GM12891 (cell line): ENCODE measurements at regions not wholly inside any gene's neighbourhood (a gene's known extent, or its start where the extent isn't known, plus 50 kb on each side); places are given as distances from the start of the nearest gene placed in this dataset.
"Not testable (repeated sequence)": the region's sequence is repeated elsewhere in the genome, so short reads cannot be mapped to it uniquely, and the experiment has no call there.

ENCODE experiments used
- DNase-seq: peaks from one replicate; pipeline ENCODE4 v3.0.0; 2011; ENCODE audit warnings: low spot score; ENCODE audit not compliant: insufficient read length
- FAIRE-seq: peaks from 2 replicates; lab custom pipeline; 2011; peaks lifted over from hg19 to GRCh38; lab: Jason Lieb, UNC
- PAX5 ChIP-seq: IDR thresholded peaks from 2 replicates; pipeline ENCODE4 v1.6.1; 2011; ENCODE audit warnings: low read length, moderate library complexity, mild to moderate bottlenecking; ENCODE audit not compliant: insufficient read depth, severe bottlenecking
- POLR2A ChIP-seq: IDR thresholded peaks from 2 replicates; pipeline ENCODE4 v1.6.1; 2011; ENCODE audit warnings: low read depth, low read length, control low read depth
- POLR2AphosphoS5 ChIP-seq: IDR thresholded peaks from 2 replicates; pipeline ENCODE4 v1.6.1; 2011; ENCODE audit warnings: low read depth, low read length, control low read depth
- POU2F2 ChIP-seq: IDR thresholded peaks from 2 replicates; pipeline ENCODE4 v1.6.1; 2011; ENCODE audit warnings: low read depth, mild to moderate bottlenecking, control low read depth, low read length, moderate library complexity
- SPI1 ChIP-seq: IDR thresholded peaks from 2 replicates; pipeline ENCODE4 v1.6.1; 2011; ENCODE audit warnings: low read depth, low read length, control low read depth
- TAF1 ChIP-seq: IDR thresholded peaks from 2 replicates; pipeline ENCODE4 v1.6.1; 2011; ENCODE audit warnings: low read depth, low read length, control low read depth

- TF ChIP-seq SPI1 (no peak), POU2F2 (no peak), POLR2AphosphoS5 (no peak), POLR2A (no peak), PAX5 (no peak), TAF1 (no peak)
- DNase-seq: no peak
- FAIRE-seq: no peak
Measured at GRCh38 chr4:25981749-25982148, 67.7 kb downstream of the SMIM20 start.

DNA sequence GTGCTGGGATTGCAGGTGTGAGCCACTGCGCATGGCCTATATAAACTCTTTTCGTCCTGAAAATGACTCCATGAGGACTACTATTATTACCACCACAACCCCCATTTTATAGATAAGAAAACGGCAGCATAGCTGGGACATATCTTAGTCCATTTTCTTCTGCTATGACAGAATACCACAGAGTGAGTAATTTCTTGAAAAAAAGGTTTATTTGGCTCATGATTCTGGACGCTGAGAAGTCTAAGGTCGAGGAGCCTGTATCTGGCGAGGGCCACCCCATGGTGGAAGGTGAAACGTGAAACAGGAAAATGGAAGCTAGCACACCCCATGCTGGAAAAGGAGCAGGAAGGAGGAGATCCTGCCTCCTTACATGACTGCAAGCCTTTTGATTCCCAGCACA lies 68.9 kb downstream of the SMIM20 start:
- TF ChIP-seq POLR2A (no peak), SPI1 (no peak), PAX5 (no peak), POU2F2 (no peak), POLR2AphosphoS5 (no peak), TAF1 (no peak)
- DNase-seq: no peak
- FAIRE-seq: no peak

DNA sequence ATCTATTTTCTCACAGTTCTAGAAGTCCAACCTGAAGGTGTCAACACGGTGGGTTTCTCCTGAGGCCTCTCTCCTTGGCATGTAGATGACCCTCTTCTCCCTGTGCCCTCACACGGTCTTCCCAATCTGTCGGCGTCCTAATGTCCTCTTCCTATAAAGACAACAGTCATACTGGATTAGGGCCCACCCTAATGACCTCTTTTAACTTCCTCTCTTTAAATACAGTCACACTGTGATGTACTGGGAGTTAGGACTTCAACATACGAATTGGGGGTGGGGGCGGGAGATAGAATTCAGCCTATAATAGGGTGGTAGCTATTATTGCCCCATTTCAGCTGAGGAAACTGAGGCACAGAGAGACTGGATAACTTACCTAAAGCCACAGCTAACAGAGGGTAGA lies 70.2 kb downstream of the SMIM20 start:
- TF ChIP-seq TAF1 (no peak), SPI1 (no peak), POLR2A (no peak), PAX5 (no peak), POU2F2 (no peak), POLR2AphosphoS5 (no peak)
- DNase-seq (no peak), FAIRE-seq (no peak)

DNA sequence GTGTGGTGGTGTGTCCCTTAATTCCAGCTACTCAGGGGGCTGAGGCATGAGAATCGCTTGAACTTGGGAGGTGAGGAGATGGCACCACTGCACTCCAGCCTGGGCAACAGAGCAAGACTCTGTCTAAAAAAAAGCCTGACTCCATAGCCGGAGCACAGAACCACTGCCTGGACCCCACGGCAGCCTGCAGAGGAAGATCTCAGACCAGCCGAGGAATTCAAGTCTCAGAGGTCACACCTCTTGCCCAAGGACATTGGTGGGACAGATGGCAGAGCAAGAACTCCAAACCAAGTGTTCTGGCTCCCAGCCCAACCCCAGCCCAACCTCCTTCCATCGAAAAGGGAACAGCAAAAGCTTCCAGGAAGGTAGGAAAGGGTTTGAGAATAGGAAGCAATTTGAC lies 70.8 kb downstream of the SMIM20 start:
- no peak for FAIRE-seq
- DNase-seq: no peak

DNA sequence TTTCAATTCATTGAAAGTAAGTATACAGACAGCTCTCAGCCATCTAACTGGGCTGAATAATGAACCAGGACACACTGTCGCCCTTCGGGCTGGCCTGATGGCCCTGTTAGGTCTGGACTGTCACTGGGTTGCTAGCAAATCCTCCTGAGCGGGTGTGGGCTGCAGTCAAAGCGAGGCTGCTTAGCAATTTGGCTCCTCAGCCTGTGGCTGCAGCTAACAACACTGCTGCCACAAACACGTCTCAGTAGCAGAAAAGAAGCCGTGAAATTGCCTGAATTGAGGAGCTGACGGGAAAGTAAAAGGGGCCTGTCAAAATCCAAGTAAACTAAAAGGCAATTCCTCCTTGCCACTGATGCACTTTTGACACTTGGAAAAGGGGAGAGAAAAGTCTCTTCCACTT lies 72.8 kb downstream of the SMIM20 start:
- DNase-seq: no peak
- FAIRE-seq: no peak
- TF ChIP-seq PAX5 (no peak), POLR2A (no peak), SPI1 (no peak), TAF1 (no peak), POU2F2 (no peak), POLR2AphosphoS5 (no peak)

More for the DNA sequence above, 70.8 kb downstream of the SMIM20 start:
- TF ChIP-seq TAF1: no peak
- TF ChIP-seq POLR2A: no peak
- TF ChIP-seq PAX5: no peak
- TF ChIP-seq POU2F2: no peak
- no peak for TF ChIP-seq POLR2AphosphoS5
- no peak for TF ChIP-seq SPI1

DNA sequence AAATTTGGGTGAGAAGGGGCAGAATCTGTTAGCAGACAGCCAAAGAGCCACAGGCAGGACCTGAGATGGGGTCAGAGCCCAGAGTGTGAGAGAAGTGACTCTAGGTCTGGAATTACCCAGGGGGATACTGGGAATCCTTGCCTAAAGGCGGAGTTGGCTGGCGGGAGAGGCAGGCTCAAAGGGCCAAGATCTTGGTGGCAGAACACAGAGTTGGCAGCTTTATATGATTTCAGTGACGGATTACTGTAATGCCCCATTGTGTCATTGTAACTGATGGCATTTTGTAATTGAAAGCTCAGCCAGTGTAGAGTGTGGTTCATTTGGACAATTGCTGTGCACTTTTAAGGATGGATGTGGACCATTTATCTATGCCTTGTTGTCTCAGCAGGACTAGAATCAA lies 77.3 kb downstream of the SMIM20 start:
- DNase-seq (no peak), FAIRE-seq (no peak)
- no peak for TF ChIP-seq POLR2AphosphoS5
- TF ChIP-seq SPI1: no peak
- no peak for TF ChIP-seq POLR2A

GRCh38 chr4:25993395-25994185 lies 79.6 kb downstream of the SMIM20 start:
- FAIRE-seq (peak; percentile 84), DNase-seq (peak; percentile 22)
- no peak for TF ChIP-seq POLR2AphosphoS5
- TF ChIP-seq POLR2A: no peak
- TF ChIP-seq POU2F2: no peak
- no peak for TF ChIP-seq PAX5
- TF ChIP-seq SPI1: no peak
- no peak for TF ChIP-seq TAF1

DNA sequence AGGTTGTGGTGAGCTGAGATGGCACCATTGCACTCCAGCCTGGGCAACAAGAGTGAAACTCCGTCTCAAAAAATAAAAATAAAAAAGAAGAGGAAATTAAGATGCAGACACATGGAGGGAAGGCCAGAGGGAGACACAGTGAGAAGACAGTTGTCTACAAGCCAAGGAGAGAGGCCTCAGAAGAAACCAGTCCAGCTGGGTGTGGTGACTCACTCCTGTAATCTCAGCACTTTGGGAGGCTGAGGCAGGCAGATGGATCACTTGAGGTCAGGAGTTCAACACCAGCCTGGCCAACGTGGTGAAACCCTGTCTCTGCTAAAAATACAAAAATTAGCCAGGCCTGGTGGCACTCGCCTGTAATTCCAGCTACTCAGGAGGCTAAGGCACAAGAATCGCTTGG lies 80.6 kb downstream of the SMIM20 start:
- FAIRE-seq, DNase-seq: not testable (repeated sequence)

- TF ChIP-seq SPI1 (no peak), POLR2AphosphoS5 (no peak), PAX5 (no peak), POU2F2 (no peak), TAF1 (no peak), POLR2A (no peak)
- FAIRE-seq (no peak), DNase-seq (no peak)
Measured at GRCh38 chr4:26000274-26000950, 86.4 kb downstream of the SMIM20 start.

GRCh38 chr4:26001413-26001812 lies 87.4 kb downstream of the SMIM20 start:
- DNase-seq (no peak), FAIRE-seq (no peak)
- TF ChIP-seq POU2F2 (no peak), POLR2AphosphoS5 (no peak), TAF1 (no peak), POLR2A (no peak), PAX5 (no peak), SPI1 (no peak)
